Cardiac fibroblast (primary cell): ENCODE measurements at regions not wholly inside any gene's neighbourhood (a gene's known extent, or its start where the extent isn't known, plus 50 kb on each side); places are given as distances from the start of the nearest gene placed in this dataset.
A peak's percentile ranks its signal among the peaks of the same experiment; 100 is the strongest.

ENCODE experiments used
- DNase-seq, 2 donors: peaks; one replicate each; pipeline versions ENCODE4 v3.0.0 to v3.0.0-alpha.2; 2010; ENCODE audit warnings: low read depth in 2 of 2
- H3K4me3 ChIP-seq, 2 donors: replicated peaks in 1 of 2; 1 replicate in 1 of 2; 2 replicates in 1 of 2; pipeline ENCODE4 v1.5.1; 2011; ENCODE audit warnings: low read depth in 2 of 2, low read length in 2 of 2, mild to moderate bottlenecking in 2 of 2, moderate library complexity in 1 of 2
- CTCF ChIP-seq: IDR thresholded peaks from one replicate; pipeline ENCODE4 v1.5.1; 2011; ENCODE audit warnings: low read depth, mild to moderate bottlenecking, low read length, inconsistent platforms

GRCh38 chr5:106921567-106921966, 749.2 kb downstream of the EFNA5 start:
- H3K4me3 ChIP-seq = no peak overlapping the region
- TF ChIP-seq CTCF = no peak
- DNase-seq = no peak

- no peak for TF ChIP-seq CTCF
These were observed 760.3 kb downstream of the EFNA5 start for GRCh38 chr5:106910486-106910885.

GRCh38 chr5:106909716-106910115, 761.0 kb downstream of the EFNA5 start:
- DNase-seq = no peak
- H3K4me3 ChIP-seq = no peak overlapping the region
- TF ChIP-seq CTCF = no peak

More at GRCh38 chr5:106910486-106910885, 760.3 kb downstream of the EFNA5 start:
- H3K4me3 ChIP-seq = no peak overlapping the region
- no peak for DNase-seq

GRCh38 chr5:106907979-106908378, 762.8 kb downstream of the EFNA5 start:
- DNase-seq = no peak
- no peak for TF ChIP-seq CTCF
- H3K4me3 ChIP-seq = no peak overlapping the region

- TF ChIP-seq CTCF = no peak
- DNase-seq = no peak
These were observed 764.5 kb downstream of the EFNA5 start for GRCh38 chr5:106906199-106906598.

GRCh38 chr5:106894964-106895363, 775.8 kb downstream of the EFNA5 start:
- H3K4me3 ChIP-seq = no peak overlapping the region
- no peak for TF ChIP-seq CTCF
- DNase-seq = peak; percentile 5 to 61

More at GRCh38 chr5:106906199-106906598, 764.5 kb downstream of the EFNA5 start:
- H3K4me3 ChIP-seq = no peak overlapping the region

- TF ChIP-seq CTCF = no peak
- H3K4me3 ChIP-seq = no peak overlapping the region
- DNase-seq = no peak
These were observed 788.7 kb downstream of the EFNA5 start for GRCh38 chr5:106882035-106882434.
